H1 (cell line): ENCODE measurements at regions not wholly inside any gene's neighbourhood (a gene's known extent, or its start where the extent isn't known, plus 50 kb on each side); places are given as distances from the start of the nearest gene placed in this dataset.
A peak's percentile ranks its signal among the peaks of the same experiment; 100 is the strongest.

Experiments used
- CTCF ChIA-PET: fragments of 300-600 bp; sonication (Branson Sonifier 250); formaldehyde crosslinking; loops from one replicate; lab custom pipeline; 2021; ENCODE audit not compliant: partially characterized antibody; lab: Charles Lee
- POLR2A ChIA-PET: fragments of 300-600 bp; sonication (Branson Sonifier 250); formaldehyde crosslinking; loops from one replicate; lab custom pipeline; 2021; ENCODE audit warnings: inconsistent platforms; ENCODE audit not compliant: partially characterized antibody; lab: Charles Lee
- DNase-seq, 2 experiments: peaks; one replicate each; pipeline versions ENCODE4 v3.0.0 to v3.0.0-alpha.2; 2010 to 2022; ENCODE audit warnings: low spot score in 2 of 2, low read depth in 1 of 2, mixed read lengths in 1 of 2
- FAIRE-seq: peaks from 2 replicates; lab custom pipeline; 2011; peaks lifted over from hg19 to GRCh38; lab: Jason Lieb, UNC
- H2AFZ ChIP-seq: 2 replicates; pipeline ENCODE4 v1.8.1; 2012; ENCODE audit warnings: low read length, inconsistent platforms
- H2AK5ac ChIP-seq: 2 replicates; pipeline ENCODE4 v1.6.1; 2013; ENCODE audit warnings: low read depth, low read length
- H2BK120ac ChIP-seq: replicated peaks from 2 replicates; pipeline ENCODE3; 2013; ENCODE audit warnings: low read depth, low read length, inconsistent platforms
- H2BK12ac ChIP-seq: 2 replicates; pipeline ENCODE4 v1.6.1; 2013; ENCODE audit warnings: low read depth, low read length
- H2BK15ac ChIP-seq: 2 replicates; pipeline ENCODE4 v1.6.1; 2013; ENCODE audit warnings: low read length
- H2BK20ac ChIP-seq: 2 replicates; pipeline ENCODE4 v1.6.1; 2013; ENCODE audit warnings: low read length
- H2BK5ac ChIP-seq: 2 replicates; pipeline ENCODE4 v1.6.1; 2013; ENCODE audit warnings: low read depth, low read length
- H3K14ac ChIP-seq: 2 replicates; pipeline ENCODE4 v1.6.1; 2013; ENCODE audit warnings: inconsistent platforms; ENCODE audit not compliant: insufficient read length
- H3K18ac ChIP-seq: 2 replicates; pipeline ENCODE4 v1.6.1; 2013; ENCODE audit warnings: low read length; ENCODE audit errors: extremely low read depth
- H3K23ac ChIP-seq: 2 replicates; pipeline ENCODE4 v1.6.1; 2013; ENCODE audit warnings: inconsistent platforms; ENCODE audit not compliant: insufficient read length
- H3K23me2 ChIP-seq: 2 replicates; pipeline ENCODE4 v1.6.1; 2013; ENCODE audit warnings: low read depth, low read length
- H3K27ac ChIP-seq: 2 replicates; pipeline ENCODE4 v1.6.1; 2011; ENCODE audit warnings: low read depth, low read length, inconsistent platforms
- H3K27me3 ChIP-seq, 4 experiments: replicated peaks in 1 of 4; 1 replicate in 1 of 4; 2 replicates in 3 of 4; pipeline versions ENCODE4 v1.6.1 to v1.8.1; 2011 to 2013; ENCODE audit warnings: low read length in 3 of 4, mild to moderate bottlenecking in 3 of 4, inconsistent platforms in 2 of 4, mixed read lengths in 2 of 4, moderate library complexity in 1 of 4; ENCODE audit not compliant: control insufficient read depth in 3 of 4, insufficient read depth in 3 of 4; ENCODE audit errors: extremely low read depth in 1 of 4
- H3K36me3 ChIP-seq, 4 experiments: 2 replicates each; pipeline versions ENCODE4 v1.6.1 to v1.8.1; 2011 to 2013; ENCODE audit warnings: mild to moderate bottlenecking in 4 of 4, low read length in 3 of 4, moderate library complexity in 2 of 4, control low read depth in 1 of 4, inconsistent platforms in 1 of 4; ENCODE audit not compliant: insufficient read depth in 4 of 4, control insufficient read depth in 2 of 4
- H3K4ac ChIP-seq: replicated peaks from 2 replicates; pipeline ENCODE3; 2013; ENCODE audit warnings: low read length, low read depth, mixed read lengths, inconsistent platforms; ENCODE audit not compliant: insufficient read length
- H3K4me1 ChIP-seq, 4 experiments: replicated peaks in 1 of 4; 1 replicate in 1 of 4; 2 replicates in 3 of 4; pipeline versions ENCODE4 v1.6.1 to v1.8.1; 2011 to 2013; ENCODE audit warnings: low read length in 3 of 4, inconsistent platforms in 2 of 4, mixed read lengths in 1 of 4; ENCODE audit not compliant: insufficient read depth in 4 of 4, control insufficient read depth in 3 of 4
- H3K4me2 ChIP-seq, 2 experiments: 2 replicates each; pipeline versions ENCODE4 v1.6.1 to v1.8.1; 2011 to 2013; ENCODE audit warnings: low read depth in 2 of 2, low read length in 2 of 2, control low read depth in 1 of 2, inconsistent platforms in 1 of 2, mild to moderate bottlenecking in 1 of 2; ENCODE audit not compliant: insufficient read depth in 1 of 2
- H3K4me3 ChIP-seq, 4 experiments: fragments of 200-600, 300-600 bp in 1 of 4; sonication (generic), shearing (Covaris generic), sonication (Bioruptor Twin) in 1 of 4; 2 replicates each; pipeline versions ENCODE4 v1.5.1 to v1.8.1; 2011 to 2016; ENCODE audit warnings: low read length in 4 of 4, low read depth in 3 of 4, control low read depth in 2 of 4, inconsistent platforms in 2 of 4, mild to moderate bottlenecking in 2 of 4, mixed read lengths in 1 of 4, moderate library complexity in 1 of 4; ENCODE audit not compliant: insufficient read depth in 2 of 4; ENCODE audit errors: extremely low read depth in 1 of 4
- H3K56ac ChIP-seq: replicated peaks from 2 replicates; pipeline ENCODE3; 2013; ENCODE audit warnings: low read depth, mild to moderate bottlenecking, mixed read lengths, low read length, inconsistent platforms; ENCODE audit not compliant: insufficient read length
- H3K79me1 ChIP-seq: 2 replicates; pipeline ENCODE4 v1.6.1; 2013; ENCODE audit warnings: low read depth, low read length, control low read depth
- H3K79me2 ChIP-seq, 2 experiments: 2 replicates each; pipeline versions ENCODE4 v1.6.1 to v1.8.1; 2012 to 2013; ENCODE audit warnings: low read length in 2 of 2, mild to moderate bottlenecking in 2 of 2, inconsistent platforms in 1 of 2; ENCODE audit not compliant: insufficient read depth in 2 of 2, control insufficient read depth in 1 of 2
- H3K9ac ChIP-seq, 4 experiments: replicated peaks in 1 of 4; 1 replicate in 1 of 4; 2 replicates in 3 of 4; pipeline versions ENCODE4 v1.6.1 to v1.8.1; 2011 to 2013; ENCODE audit warnings: low read depth in 3 of 4, low read length in 3 of 4, control low read depth in 2 of 4, mild to moderate bottlenecking in 2 of 4, moderate library complexity in 2 of 4, inconsistent platforms in 1 of 4; ENCODE audit errors: extremely low read depth in 1 of 4
- H3K9me3 ChIP-seq, 2 experiments: 2 replicates each; pipeline versions ENCODE4 v1.6.1 to v1.8.1; 2012 to 2013; ENCODE audit warnings: mild to moderate bottlenecking in 2 of 2, moderate library complexity in 2 of 2, control low read depth in 1 of 2, inconsistent platforms in 1 of 2, low read depth in 1 of 2, low read length in 1 of 2, mixed read lengths in 1 of 2; ENCODE audit not compliant: insufficient read depth in 2 of 2
- H4K20me1 ChIP-seq, 2 experiments: replicated peaks in 1 of 2; 2 replicates each; pipeline versions ENCODE3 to v1.8.1; 2011 to 2013; ENCODE audit warnings: inconsistent platforms in 2 of 2, low read length in 2 of 2, mild to moderate bottlenecking in 1 of 2; ENCODE audit not compliant: insufficient read depth in 2 of 2, control insufficient read depth in 1 of 2
- H4K5ac ChIP-seq: 2 replicates; pipeline ENCODE4 v1.6.1; 2013; ENCODE audit warnings: low read length, low read depth, mixed read lengths, inconsistent platforms; ENCODE audit not compliant: insufficient read length
- H4K8ac ChIP-seq: 2 replicates; pipeline ENCODE4 v1.8.0; 2013; ENCODE audit warnings: mild to moderate bottlenecking, moderate library complexity, low read length, inconsistent platforms; ENCODE audit not compliant: insufficient read depth; ENCODE audit errors: extremely low read depth
- H4K91ac ChIP-seq: replicated peaks from 2 replicates; pipeline ENCODE3; 2013; ENCODE audit warnings: low read length, mixed read lengths, inconsistent platforms; ENCODE audit not compliant: insufficient read length
- EP300 ChIP-seq, 2 experiments: IDR thresholded peaks; 1 replicate in 1 of 2; 2 replicates in 1 of 2; pipeline ENCODE4 v1.6.1; 2011 to 2012; ENCODE audit warnings: low read depth in 2 of 2, low read length in 2 of 2, mild to moderate bottlenecking in 2 of 2, borderline replicate concordance in 1 of 2, inconsistent platforms in 1 of 2, moderate library complexity in 1 of 2
- HDAC2 ChIP-seq, 2 experiments: fragments of 300-600 bp in 1 of 2; sonication (generic) in 1 of 2; IDR thresholded peaks; 2 replicates each; pipeline ENCODE4 v1.6.1; 2011 to 2012; ENCODE audit warnings: low read depth in 2 of 2, low read length in 2 of 2, mild to moderate bottlenecking in 2 of 2, moderate library complexity in 2 of 2, borderline replicate concordance in 1 of 2, inconsistent platforms in 1 of 2
- NANOG ChIP-seq: IDR thresholded peaks from 2 replicates; pipeline ENCODE4 v1.6.1; 2011; ENCODE audit warnings: low read length, low read depth, mild to moderate bottlenecking, inconsistent platforms; ENCODE audit not compliant: insufficient read depth, poor library complexity, severe bottlenecking
- RFX5 ChIP-seq: IDR thresholded peaks from 2 replicates; pipeline ENCODE4 v1.6.1; 2011; ENCODE audit warnings: low read depth, low read length, improper control_type of control experiment, borderline replicate concordance
- WGBS, 2 experiments: shearing (Covaris generic) in 1 of 2; methylation state at CpG; one replicate each; pipeline versions ENCODE4 v1.1.6 to v1.1.7; 2013 to 2015; ENCODE audit warnings: low lambda C conversion rate in 2 of 2, mixed read lengths in 2 of 2, inconsistent platforms in 1 of 2, low coverage in 1 of 2, missing lambda C conversion rate in 1 of 2; ENCODE audit not compliant: insufficient replicate concordance in 2 of 2, insufficient coverage in 1 of 2, insufficient read length in 1 of 2; ENCODE audit errors: extremely low coverage in 1 of 2, missing lambda C conversion rate in 1 of 2; 5-methylcytosine and 5-hydroxymethylcytosine counted together
- TF ChIP-seq, protein P1 (sequence below): IDR thresholded peaks from 2 replicates; pipeline ENCODE4 v1.6.1; 2012; ENCODE audit warnings: inconsistent platforms

GRCh38 chr19:33928458-33928950 is 131.8 kb downstream of the KCTD15 start:
- 85% methylated on average over 6 of the region's 6 CpGs; no CpG with 5 or more reads in 1 of the 2 experiments for WGBS, 2 experiments
- CTCF ChIA-PET: interaction anchor here (1.4 kb wide), 1 partner anchor 11 kb away, joined by 3 read pairs; no protein-coding TSS in a partner anchor
- peak overlapping the region; percentile 43 for H2BK120ac ChIP-seq
- H3K23me2 ChIP-seq: no peaks in the 10 kb centered on the region
- H2AK5ac ChIP-seq: peak overlapping the region; percentile 87; the same call in 1 of the 2 replicates
- no peak overlapping the region for H3K23ac ChIP-seq
- no peaks in the 10 kb centered on the region for H3K36me3 ChIP-seq
- no peak overlapping the region for H3K14ac ChIP-seq
- H2BK5ac ChIP-seq: peak overlapping the region; percentile 55; the same call in 1 of the 2 replicates
- no peaks in the 10 kb centered on the region for H3K9me3 ChIP-seq
- no peak overlapping the region for H3K56ac ChIP-seq
- no peaks in the 10 kb centered on the region for H3K79me2 ChIP-seq
- no peak overlapping the region for H3K9ac ChIP-seq
- DNase-seq (no peak), FAIRE-seq (no peak)
- H4K91ac ChIP-seq: peak overlapping the region; percentile 94
- H4K8ac ChIP-seq: no peak overlapping the region
- peak overlapping the region; percentile 85 for H2BK12ac ChIP-seq
- H3K18ac ChIP-seq: peak overlapping the region; percentile 29; the same call in 1 of the 2 replicates
- H3K4me1 ChIP-seq: peaks cover 6 to 17% (median 11%) of the 10 kb centered on the region in 4 experiments
- no peak overlapping the region for H2AFZ ChIP-seq
- peak overlapping the region; percentile 98 for H2BK20ac ChIP-seq
- peak overlapping the region; percentile 99; the same call in 1 of the 2 replicates for H2BK15ac ChIP-seq
- H3K79me1 ChIP-seq: peaks cover 3% of the 10 kb centered on the region; the same call in 1 of the 2 replicates
- no peak overlapping the region for H4K5ac ChIP-seq
- peak overlapping the region in 1 of 4 experiments; percentile 24; a peak in 1 of 8 replicates for H3K4me3 ChIP-seq
- H3K27ac ChIP-seq: no peak overlapping the region
- peak overlapping the region; percentile 31 to 51; a peak in 3 of 4 replicates for H3K4me2 ChIP-seq
- peak overlapping the region; percentile 88 for H3K4ac ChIP-seq
- no peaks in the 10 kb centered on the region for H3K27me3 ChIP-seq
- POLR2A ChIA-PET: no interaction called here
- H4K20me1 ChIP-seq: peaks cover 0 to 1% of the 10 kb centered on the region in 2 experiments
- TF ChIP-seq NANOG (no peak), EP300 (IDR thresholded peaks at IDR 0.05; ENCODE audit: borderline replicate concordance in 1 of 2, low read depth in 2 of 2, low read length in 2 of 2) (no peak), RFX5 (no peak), HDAC2 (IDR thresholded peaks at IDR 0.05; ENCODE audit: borderline replicate concordance in 1 of 2, low read depth in 2 of 2, low read length in 2 of 2) (no peak)
- TF ChIP-seq, protein P1, sequence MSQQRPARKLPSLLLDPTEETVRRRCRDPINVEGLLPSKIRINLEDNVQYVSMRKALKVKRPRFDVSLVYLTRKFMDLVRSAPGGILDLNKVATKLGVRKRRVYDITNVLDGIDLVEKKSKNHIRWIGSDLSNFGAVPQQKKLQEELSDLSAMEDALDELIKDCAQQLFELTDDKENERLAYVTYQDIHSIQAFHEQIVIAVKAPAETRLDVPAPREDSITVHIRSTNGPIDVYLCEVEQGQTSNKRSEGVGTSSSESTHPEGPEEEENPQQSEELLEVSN: no peak
